Liver (tissue), 8 donors: ENCODE measurements at regions not wholly inside any gene's neighbourhood (a gene's known extent, or its start where the extent isn't known, plus 50 kb on each side); places are given as distances from the start of the nearest gene placed in this dataset.
A peak's percentile ranks its signal among the peaks of the same experiment; 100 is the strongest.

Source experiments
- DNase-seq: peaks from one replicate; pipeline ENCODE4 v3.0.0-alpha.2; 2017; ENCODE audit warnings: low spot score
- H3K27ac ChIP-seq, 2 donors: one replicate each; pipeline ENCODE4 v1.7.0; 2013; ENCODE audit warnings: inconsistent platforms in 2 of 2, low read length in 2 of 2, control low read depth in 1 of 2, low read depth in 1 of 2, mild to moderate bottlenecking in 1 of 2
- H3K27me3 ChIP-seq, 4 donors: one replicate each; pipeline versions ENCODE4 v1.6.1 to v1.7.0; 2013; ENCODE audit warnings: low read length in 3 of 4, inconsistent platforms in 1 of 4, mild to moderate bottlenecking in 1 of 4, moderate library complexity in 1 of 4; ENCODE audit not compliant: control insufficient read depth in 4 of 4, insufficient read depth in 4 of 4
- H3K36me3 ChIP-seq, 4 donors: one replicate each; pipeline versions ENCODE4 v1.6.1 to v1.7.0; 2013; ENCODE audit warnings: low read length in 3 of 4, mild to moderate bottlenecking in 3 of 4, low read depth in 1 of 4, moderate library complexity in 1 of 4; ENCODE audit not compliant: control insufficient read depth in 4 of 4, insufficient read depth in 3 of 4
- H3K4me1 ChIP-seq, 4 donors: one replicate each; pipeline versions ENCODE4 v1.6.1 to v1.7.0; 2013; ENCODE audit warnings: low read length in 3 of 4, mild to moderate bottlenecking in 3 of 4, moderate library complexity in 1 of 4; ENCODE audit not compliant: control insufficient read depth in 4 of 4, insufficient read depth in 4 of 4
- H3K4me3 ChIP-seq, 3 donors: one replicate each; pipeline versions ENCODE4 v1.6.1 to v1.7.0; 2013; ENCODE audit warnings: low read length in 3 of 3, control low read depth in 1 of 3, low read depth in 1 of 3, mild to moderate bottlenecking in 1 of 3
- H3K9ac ChIP-seq, 2 donors: one replicate each; pipeline ENCODE4 v1.7.0; 2013; ENCODE audit warnings: low read length in 2 of 2, mild to moderate bottlenecking in 2 of 2, moderate library complexity in 2 of 2, control low read depth in 1 of 2, low read depth in 1 of 2
- H3K9me3 ChIP-seq, 4 donors: one replicate each; pipeline versions ENCODE4 v1.6.1 to v1.7.0; 2013; ENCODE audit warnings: low read length in 3 of 4; ENCODE audit not compliant: control insufficient read depth in 4 of 4
- CTCF ChIP-seq: fragments of 150-350 bp; IDR thresholded peaks from 2 replicates; pipeline ENCODE4 v1.5.1; 2017; ENCODE audit warnings: improper control_type of control experiment, low read depth, low read length; ENCODE audit not compliant: missing input control
- EGR1 ChIP-seq, 2 donors: IDR thresholded peaks; 2 replicates each; pipeline ENCODE4 v1.6.1; 2016 to 2018; ENCODE audit warnings: antibody characterized with exemption in 2 of 2, low read depth in 2 of 2
- GABPA ChIP-seq, 2 donors: IDR thresholded peaks in 1 of 2; conservative IDR thresholded peaks in 1 of 2; 2 replicates each; pipeline ENCODE4 v1.6.1; 2016; ENCODE audit warnings: antibody characterized with exemption in 2 of 2, mild to moderate bottlenecking in 1 of 2, moderate library complexity in 1 of 2
- HNF4A ChIP-seq, 2 donors: conservative IDR thresholded peaks; 2 replicates each; pipeline ENCODE4 v1.6.1; 2016; ENCODE audit warnings: antibody characterized with exemption in 2 of 2, mild to moderate bottlenecking in 2 of 2
- MAX ChIP-seq: IDR thresholded peaks from 2 replicates; pipeline ENCODE4 v1.6.1; 2016; ENCODE audit warnings: antibody characterized with exemption
- NR2F2 ChIP-seq: IDR thresholded peaks from 2 replicates; pipeline ENCODE4 v1.6.1; 2016; ENCODE audit warnings: antibody characterized with exemption
- RAD21 ChIP-seq, 2 donors: IDR thresholded peaks; 2 replicates each; pipeline ENCODE4 v1.6.1; 2016; ENCODE audit warnings: antibody characterized with exemption in 2 of 2, mild to moderate bottlenecking in 2 of 2
- RXRA ChIP-seq, 2 donors: IDR thresholded peaks; 2 replicates each; pipeline ENCODE4 v1.6.1; 2017 to 2018; ENCODE audit warnings: antibody characterized with exemption in 2 of 2, mild to moderate bottlenecking in 1 of 2
- YY1 ChIP-seq: IDR thresholded peaks from 2 replicates; pipeline ENCODE4 v1.6.1; 2016; ENCODE audit warnings: antibody characterized with exemption, mild to moderate bottlenecking
- ZBTB33 ChIP-seq: IDR thresholded peaks from 2 replicates; pipeline ENCODE4 v1.6.1; 2016; ENCODE audit warnings: antibody characterized with exemption
- WGBS: extraction: QIAGEN DNeasy Blood & Tissue Kit; methylation state at CpG from one replicate; pipeline ENCODE4 v1.1.7; 2013; 5-methylcytosine and 5-hydroxymethylcytosine counted together
- donor health status: healthy.
- donor health status: healthy.
- donor health status: healthy.
- donor health status: healthy.
- donor health status: healthy.

- no peak for TF ChIP-seq RXRA (IDR thresholded peaks at IDR 0.05)
- TF ChIP-seq YY1: no peak
- no peak for TF ChIP-seq GABPA (IDR thresholded peaks at IDR 0.05 in 1 of 2, conservative IDR thresholded peaks at IDR 0.05 in 1 of 2)
- TF ChIP-seq ZBTB33: no peak
- TF ChIP-seq NR2F2: no peak
Observed at GRCh38 chr14:101234999-101235334, 326.3 kb upstream of the DIO3 start (continued).

GRCh38 chr14:101235335-101236103 lies 325.8 kb upstream of the DIO3 start:
- Histone ChIP-seq H3K9ac (no peak overlapping the region), H3K4me1 (peaks cover 0 to 3% (median 0%) of the 10 kb centered on the region in 4 donors), H3K4me3 (no peak overlapping the region), H3K27ac (no peak overlapping the region), H3K9me3 (no peaks in the 10 kb centered on the region), H3K36me3 (no peaks in the 10 kb centered on the region), H3K27me3 (no peaks in the 10 kb centered on the region)
- WGBS: 60% methylated on average over 16 of the region's 16 CpGs
- DNase-seq: peak; percentile 78
- TF ChIP-seq MAX (no peak), CTCF (peak; percentile 68), EGR1 (IDR thresholded peaks at IDR 0.05; ENCODE audit: low read depth in 2 of 2) (no peak), RAD21 (IDR thresholded peaks at IDR 0.05) (peak; percentile 81 to 92)

- no peak for DNase-seq
- Histone ChIP-seq H3K27ac (no peak overlapping the region), H3K36me3 (no peaks in the 10 kb centered on the region), H3K9ac (no peak overlapping the region), H3K27me3 (no peaks in the 10 kb centered on the region), H3K4me1 (peaks cover 0 to 3% (median 0%) of the 10 kb centered on the region in 4 donors), H3K4me3 (no peak overlapping the region), H3K9me3 (no peaks in the 10 kb centered on the region)
- WGBS: 92% methylated on average over 15 of the region's 15 CpGs
- no peak for TF ChIP-seq MAX
- no peak for TF ChIP-seq GABPA (IDR thresholded peaks at IDR 0.05 in 1 of 2, conservative IDR thresholded peaks at IDR 0.05 in 1 of 2)
- no peak for TF ChIP-seq CTCF
- no peak for TF ChIP-seq HNF4A (conservative IDR thresholded peaks at IDR 0.05)
Observed at GRCh38 chr14:101236496-101237251, 324.6 kb upstream of the DIO3 start.
